Panc1 (cell line): ENCODE measurements at regions not wholly inside any gene's neighbourhood (a gene's known extent, or its start where the extent isn't known, plus 50 kb on each side); places are given as distances from the start of the nearest gene placed in this dataset.

Experiments
- ATAC-seq: fragments of 200-7000 bp; cut with Tn5 transposase; 2 replicates; pipeline ENCODE4 v1.9.1; 2020; ENCODE audit warnings: mild to moderate bottlenecking, moderate library complexity
- BruUV-seq: library from RNA; stranded (reverse); fragments of 400-500 nt; replicated peaks from 2 replicates; lab custom pipeline; 2021; lab: Mats Ljungman, UMichigan
- CTCF ChIA-PET: fragments of 300-600 bp; sonication (Branson Sonifier 250); formaldehyde crosslinking; loops from one replicate; lab custom pipeline; 2022; ENCODE audit warnings: antibody characterized with exemption; lab: Charles Lee
- POLR2A ChIA-PET: fragments of 300-600 bp; sonication (Branson Sonifier 250); formaldehyde crosslinking; loops from one replicate; lab custom pipeline; 2022; ENCODE audit warnings: antibody characterized with exemption; lab: Charles Lee
- DNase-seq: peaks from one replicate; pipeline ENCODE4 v3.0.0-alpha.2; 2010; ENCODE audit warnings: low read depth, low spot score
- H3K27ac ChIP-seq: 2 replicates; pipeline ENCODE4 v1.5.1; 2011; ENCODE audit warnings: mild to moderate bottlenecking, low read length, inconsistent platforms
- H3K27me3 ChIP-seq: fragments of 200-500 bp; sonication (Bioruptor generic); 2 replicates; pipeline ENCODE4 v1.6.0; 2014; ENCODE audit warnings: low read length, inconsistent platforms; ENCODE audit not compliant: control insufficient read depth, insufficient read depth
- H3K36me3 ChIP-seq: fragments of 200-500 bp; sonication (Bioruptor generic); 2 replicates; pipeline ENCODE4 v1.5.1; 2014; ENCODE audit warnings: inconsistent platforms, mild to moderate bottlenecking, low read length, moderate library complexity; ENCODE audit not compliant: control insufficient read depth, insufficient read depth
- H3K4me1 ChIP-seq: 2 replicates; pipeline ENCODE4 v1.5.1; 2011; ENCODE audit warnings: inconsistent platforms, mild to moderate bottlenecking, low read length, moderate library complexity; ENCODE audit not compliant: control insufficient read depth, insufficient read depth
- H3K4me3 ChIP-seq, 2 experiments: 2 replicates each; pipeline ENCODE4 v1.5.1; 2011 to 2012; ENCODE audit warnings: low read depth in 2 of 2, low read length in 2 of 2, mild to moderate bottlenecking in 2 of 2, inconsistent platforms in 1 of 2, moderate library complexity in 1 of 2
- H3K9me3 ChIP-seq: fragments of 200-500 bp; sonication (Bioruptor generic); 2 replicates; pipeline ENCODE4 v1.5.1; 2014; ENCODE audit warnings: low read depth, mild to moderate bottlenecking, inconsistent platforms, low read length, moderate library complexity; ENCODE audit not compliant: control insufficient read depth, insufficient read depth
- CTCF ChIP-seq: fragments of 450-650 bp; IDR thresholded peaks from 2 replicates; pipeline ENCODE4 v1.5.1; 2017; ENCODE audit warnings: mild to moderate bottlenecking
- POLR2AphosphoS5 ChIP-seq: IDR thresholded peaks from 2 replicates; pipeline ENCODE4 v1.6.1; 2012; ENCODE audit warnings: mild to moderate bottlenecking, low read depth, low read length, moderate library complexity
- REST ChIP-seq, 2 experiments: IDR thresholded peaks; 2 replicates each; pipeline ENCODE4 v1.6.1; 2011 to 2012; ENCODE audit warnings: low read depth in 2 of 2, control low read depth in 1 of 2, low read length in 1 of 2, mild to moderate bottlenecking in 1 of 2, moderate library complexity in 1 of 2; ENCODE audit not compliant: insufficient read depth in 1 of 2
- SIN3A ChIP-seq: IDR thresholded peaks from 2 replicates; pipeline ENCODE4 v1.6.1; 2012; ENCODE audit warnings: low read depth, mild to moderate bottlenecking, low read length, moderate library complexity, borderline replicate concordance; ENCODE audit not compliant: insufficient read depth
- TCF7L2 ChIP-seq: IDR thresholded peaks from 2 replicates; pipeline ENCODE4 v1.6.1; 2011; ENCODE audit warnings: mild to moderate bottlenecking, low read depth, low read length, inconsistent platforms
- in situ Hi-C: cut with HindIII; loops from 2 replicates; pipeline ENCODE4 v1.10.0; 2016; ENCODE audit warnings: low sequenced_read_pairs, low pct_unique_long_range_greater_than_20kb
- intact Hi-C: fragments of 100-400 bp; cut with micrococcal nuclease; formaldehyde crosslinking; loops from one replicate; pipeline ENCODE4 v1.10.0; 2022; ENCODE audit not compliant: unreplicated experiment

GRCh38 chr10:125299461-125299860 lies 139.1 kb upstream of the CTBP2 start:
- no peaks in the 10 kb centered on the region for H3K9me3 ChIP-seq
- H3K4me1 ChIP-seq = no peaks in the 10 kb centered on the region
- ChIA-PET CTCF (no interaction called here), POLR2A (no interaction called here)
- no peak for ATAC-seq
- no peak for DNase-seq
- BruUV-seq = no TSS peak
- intact Hi-C loops (no loop called here), in situ Hi-C loops (no loop called here)
- TF ChIP-seq TCF7L2 (no peak), CTCF (no peak), POLR2AphosphoS5 (no peak), REST (IDR thresholded peaks at IDR 0.05; ENCODE audit: insufficient read depth in 1 of 2, low read depth in 2 of 2, low read length in 1 of 2) (no peak), SIN3A (no peak)
- no peak overlapping the region for H3K27ac ChIP-seq
- H3K27me3 ChIP-seq = peaks cover 5% of the 10 kb centered on the region
- no peaks in the 10 kb centered on the region for H3K36me3 ChIP-seq
- no peak overlapping the region for H3K4me3 ChIP-seq

GRCh38 chr10:125296598-125296997 lies 136.2 kb upstream of the CTBP2 start:
- POLR2A ChIA-PET = no interaction called here
- ATAC-seq = no peak
- H3K4me1 ChIP-seq = no peaks in the 10 kb centered on the region
- no peaks in the 10 kb centered on the region for H3K9me3 ChIP-seq
- no peak for TF ChIP-seq REST (IDR thresholded peaks at IDR 0.05; ENCODE audit: insufficient read depth in 1 of 2, low read depth in 2 of 2, low read length in 1 of 2)
- no peak for TF ChIP-seq CTCF
- TF ChIP-seq SIN3A = no peak
- H3K27ac ChIP-seq = no peak overlapping the region
- H3K27me3 ChIP-seq = peaks cover 10% of the 10 kb centered on the region
- CTCF ChIA-PET = no interaction called here
- no TSS peak for BruUV-seq
- intact Hi-C loops (no loop called here), in situ Hi-C loops (no loop called here)
- no peak overlapping the region for H3K4me3 ChIP-seq
- H3K36me3 ChIP-seq = no peaks in the 10 kb centered on the region
- DNase-seq = no peak
